DND-41 (cell line): ENCODE measurements at regions not wholly inside any gene's neighbourhood (a gene's known extent, or its start where the extent isn't known, plus 50 kb on each side); places are given as distances from the start of the nearest gene placed in this dataset.

Source experiments
- EZH2 ChIP-seq: IDR thresholded peaks from 3 replicates; pipeline ENCODE4 v1.6.1; 2012; ENCODE audit warnings: borderline replicate concordance, low read depth, mild to moderate bottlenecking, moderate library complexity, low read length, inconsistent platforms; ENCODE audit not compliant: severe bottlenecking
- TF ChIP-seq, protein P1 (sequence below): IDR thresholded peaks from 2 replicates; pipeline ENCODE4 v1.5.1; 2012; ENCODE audit warnings: borderline replicate concordance, low read length, moderate library complexity, mild to moderate bottlenecking; ENCODE audit not compliant: poor library complexity, severe bottlenecking; ENCODE audit errors: extremely low read depth

GRCh38 chr1:219000005-219000404 lies 173.7 kb upstream of the LYPLAL1 start:
- TF ChIP-seq, protein P1, sequence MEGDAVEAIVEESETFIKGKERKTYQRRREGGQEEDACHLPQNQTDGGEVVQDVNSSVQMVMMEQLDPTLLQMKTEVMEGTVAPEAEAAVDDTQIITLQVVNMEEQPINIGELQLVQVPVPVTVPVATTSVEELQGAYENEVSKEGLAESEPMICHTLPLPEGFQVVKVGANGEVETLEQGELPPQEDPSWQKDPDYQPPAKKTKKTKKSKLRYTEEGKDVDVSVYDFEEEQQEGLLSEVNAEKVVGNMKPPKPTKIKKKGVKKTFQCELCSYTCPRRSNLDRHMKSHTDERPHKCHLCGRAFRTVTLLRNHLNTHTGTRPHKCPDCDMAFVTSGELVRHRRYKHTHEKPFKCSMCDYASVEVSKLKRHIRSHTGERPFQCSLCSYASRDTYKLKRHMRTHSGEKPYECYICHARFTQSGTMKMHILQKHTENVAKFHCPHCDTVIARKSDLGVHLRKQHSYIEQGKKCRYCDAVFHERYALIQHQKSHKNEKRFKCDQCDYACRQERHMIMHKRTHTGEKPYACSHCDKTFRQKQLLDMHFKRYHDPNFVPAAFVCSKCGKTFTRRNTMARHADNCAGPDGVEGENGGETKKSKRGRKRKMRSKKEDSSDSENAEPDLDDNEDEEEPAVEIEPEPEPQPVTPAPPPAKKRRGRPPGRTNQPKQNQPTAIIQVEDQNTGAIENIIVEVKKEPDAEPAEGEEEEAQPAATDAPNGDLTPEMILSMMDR = no peak
- TF ChIP-seq EZH2 = no peak
